T1000 (cell line): ENCODE measurements at regions not wholly inside any gene's neighbourhood (a gene's known extent, or its start where the extent isn't known, plus 50 kb on each side); places are given as distances from the start of the nearest gene placed in this dataset.
"Not testable (repeated sequence)": the region's sequence is repeated elsewhere in the genome, so short reads cannot be mapped to it uniquely, and the experiment has no call there.

Experiments
- DNase-seq: peaks from one replicate; lab custom pipeline; 2025; ENCODE audit warnings: mixed read lengths; lab: John Stamatoyannopoulos, UW

GRCh38 chr20:58040447-58041290, 187.8 kb downstream of the ANKRD60 start:
- DNase-seq, result no peak

- DNase-seq, result no peak
Measured at GRCh38 chr20:58039274-58040092, 189.0 kb downstream of the ANKRD60 start.

- no peak for DNase-seq
Measured at GRCh38 chr20:58038123-58038654, 190.3 kb downstream of the ANKRD60 start.

- DNase-seq, result no peak
Measured at GRCh38 chr20:58037631-58038030, 190.8 kb downstream of the ANKRD60 start.

GRCh38 chr20:58033026-58033536, 195.4 kb downstream of the ANKRD60 start:
- no peak for DNase-seq

- no peak for DNase-seq
Measured at GRCh38 chr20:58032599-58032998, 195.9 kb downstream of the ANKRD60 start.

GRCh38 chr20:58031350-58031749, 197.1 kb downstream of the ANKRD60 start:
- not testable (repeated sequence) for DNase-seq

GRCh38 chr20:58028123-58028522, 200.3 kb downstream of the ANKRD60 start:
- DNase-seq, result no peak

- no peak for DNase-seq
Measured at GRCh38 chr20:58026361-58026760, 202.1 kb downstream of the ANKRD60 start.

GRCh38 chr20:58025233-58025632, 203.2 kb downstream of the ANKRD60 start:
- no peak for DNase-seq

- DNase-seq, result no peak
Measured at GRCh38 chr20:58024241-58024721, 204.2 kb downstream of the ANKRD60 start.

GRCh38 chr20:58023781-58024180, 204.7 kb downstream of the ANKRD60 start:
- no peak for DNase-seq

- DNase-seq, result no peak
Measured at GRCh38 chr20:58023346-58023745, 205.1 kb downstream of the ANKRD60 start.

GRCh38 chr20:58022711-58023110, 205.7 kb downstream of the ANKRD60 start:
- no peak for DNase-seq

GRCh38 chr20:58021481-58021880, 207.0 kb downstream of the ANKRD60 start:
- DNase-seq, result no peak

- DNase-seq, result no peak
Measured at GRCh38 chr20:58020656-58021454, 207.6 kb downstream of the ANKRD60 start.

GRCh38 chr20:58019850-58020625, 208.4 kb downstream of the ANKRD60 start:
- DNase-seq, result no peak

- peak; percentile 30 for DNase-seq
Measured at GRCh38 chr20:58019027-58019849, 209.2 kb downstream of the ANKRD60 start.

- DNase-seq, result no peak
Measured at GRCh38 chr20:58018590-58018989, 209.9 kb downstream of the ANKRD60 start.
